HEK293 (cell line): ENCODE measurements at regions not wholly inside any gene's neighbourhood (a gene's known extent, or its start where the extent isn't known, plus 50 kb on each side); places are given as distances from the start of the nearest gene placed in this dataset.

Experiments used
- CTCF ChIA-PET: fragments of 350-600 bp; formaldehyde crosslinking; extraction: SDS; loops from one replicate; lab custom pipeline; 2021; ENCODE audit warnings: antibody characterized with exemption; lab: Yijun Ruan, JAX
- POLR2A ChIA-PET: fragments of 300-600 bp; formaldehyde crosslinking; extraction: SDS; loops from one replicate; lab custom pipeline; 2020; ENCODE audit warnings: antibody characterized with exemption, inconsistent platforms; lab: Yijun Ruan, JAX
- H3K27ac ChIP-seq: fragments of 200-500 bp; sonication (Bioruptor generic); 2 replicates; pipeline ENCODE4 v1.5.1; 2014; ENCODE audit warnings: low read depth, low read length, control low read depth, inconsistent platforms; ENCODE audit errors: extremely low read depth
- H3K36me3 ChIP-seq, 2 experiments: fragments of 200-500 bp in 1 of 2; sonication (Bioruptor generic) in 1 of 2; 1 replicate in 1 of 2; 2 replicates in 1 of 2; pipeline ENCODE4 v1.5.1; 2014 to 2017; ENCODE audit warnings: inconsistent platforms in 2 of 2, low read length in 2 of 2; ENCODE audit not compliant: control insufficient read depth in 2 of 2, insufficient read depth in 1 of 2
- H3K4me1 ChIP-seq: fragments of 200-500 bp; sonication (Bioruptor generic); 2 replicates; pipeline ENCODE4 v1.5.1; 2014; ENCODE audit warnings: mild to moderate bottlenecking, low read length, inconsistent platforms; ENCODE audit not compliant: control insufficient read depth, insufficient read depth
- H3K4me3 ChIP-seq: 2 replicates; pipeline ENCODE4 v1.5.1; 2011; ENCODE audit warnings: low read depth, mild to moderate bottlenecking, control low read depth, low read length, moderate library complexity
- H3K9me3 ChIP-seq: fragments of 200-500 bp; sonication (Bioruptor generic); 2 replicates; pipeline ENCODE4 v1.5.1; 2014; ENCODE audit warnings: low read depth, low read length, inconsistent platforms; ENCODE audit not compliant: control insufficient read depth, insufficient read depth
- BCL11A ChIP-seq: fragments of 450-650 bp; formaldehyde crosslinking; IDR thresholded peaks from 2 replicates; pipeline ENCODE4 v1.5.1; 2016; ENCODE audit warnings: low read depth, missing biosample characterization, missing genetic modification characterization
- GLI4 ChIP-seq: fragments of 450-650 bp; formaldehyde crosslinking; IDR thresholded peaks from 2 replicates; pipeline ENCODE4 v1.5.1; 2016; ENCODE audit warnings: missing biosample characterization, missing genetic modification characterization
- GLIS1 ChIP-seq: fragments of 450-650 bp; formaldehyde crosslinking; IDR thresholded peaks from 2 replicates; pipeline ENCODE4 v1.5.1; 2016; ENCODE audit warnings: missing biosample characterization, missing genetic modification characterization
- TRIM28 ChIP-seq: IDR thresholded peaks from 2 replicates; pipeline ENCODE4 v1.6.1; 2011; ENCODE audit warnings: low read length, control low read depth, borderline replicate concordance
- ZNF114 ChIP-seq: fragments of 450-650 bp; formaldehyde crosslinking; IDR thresholded peaks from 2 replicates; pipeline ENCODE4 v1.5.0; 2017; ENCODE audit warnings: missing biosample characterization, missing genetic modification characterization
- ZNF16 ChIP-seq: fragments of 450-650 bp; formaldehyde crosslinking; IDR thresholded peaks from 2 replicates; pipeline ENCODE4 v1.5.1; 2016; ENCODE audit warnings: low read depth, missing biosample characterization, missing genetic modification characterization
- ZNF202 ChIP-seq: fragments of 450-650 bp; formaldehyde crosslinking; IDR thresholded peaks from 2 replicates; pipeline ENCODE4 v1.5.1; 2016; ENCODE audit warnings: missing biosample characterization, missing genetic modification characterization, borderline replicate concordance
- ZNF214 ChIP-seq: fragments of 450-650 bp; formaldehyde crosslinking; IDR thresholded peaks from 2 replicates; pipeline ENCODE4 v1.5.1; 2017; ENCODE audit warnings: missing biosample characterization, mild to moderate bottlenecking, missing genetic modification characterization, borderline replicate concordance
- ZNF292 ChIP-seq: fragments of 450-650 bp; formaldehyde crosslinking; IDR thresholded peaks from 2 replicates; pipeline ENCODE4 v1.5.1; 2016; ENCODE audit warnings: low read depth, missing biosample characterization, missing genetic modification characterization, borderline replicate concordance
- ZNF423 ChIP-seq: fragments of 450-650 bp; formaldehyde crosslinking; IDR thresholded peaks from 2 replicates; pipeline ENCODE4 v1.5.1; 2016; ENCODE audit warnings: missing biosample characterization, missing genetic modification characterization
- ZNF514 ChIP-seq: fragments of 450-650 bp; formaldehyde crosslinking; IDR thresholded peaks from 2 replicates; pipeline ENCODE4 v1.5.1; 2016; ENCODE audit warnings: missing biosample characterization, missing genetic modification characterization
- ZNF600 ChIP-seq: fragments of 450-650 bp; formaldehyde crosslinking; IDR thresholded peaks from 2 replicates; pipeline ENCODE4 v1.5.1; 2016; ENCODE audit warnings: missing biosample characterization, missing genetic modification characterization
- ZNF610 ChIP-seq: fragments of 450-650 bp; formaldehyde crosslinking; IDR thresholded peaks from 2 replicates; pipeline ENCODE4 v1.5.1; 2016; ENCODE audit warnings: missing biosample characterization, missing genetic modification characterization, borderline replicate concordance
- ZNF624 ChIP-seq: fragments of 450-650 bp; formaldehyde crosslinking; IDR thresholded peaks from 2 replicates; pipeline ENCODE4 v1.5.1; 2017; ENCODE audit warnings: missing biosample characterization, missing genetic modification characterization
- ZNF658 ChIP-seq: fragments of 450-650 bp; formaldehyde crosslinking; IDR thresholded peaks from 2 replicates; pipeline ENCODE4; 2016; ENCODE audit warnings: missing biosample characterization, missing genetic modification characterization
- ZNF768 ChIP-seq: fragments of 450-650 bp; formaldehyde crosslinking; IDR thresholded peaks from 2 replicates; pipeline ENCODE4 v1.5.1; 2018; ENCODE audit warnings: missing biosample characterization, mild to moderate bottlenecking, missing genetic modification characterization
- ZNF792 ChIP-seq: fragments of 450-650 bp; formaldehyde crosslinking; IDR thresholded peaks from 2 replicates; pipeline ENCODE4 v1.5.1; 2016; ENCODE audit warnings: missing biosample characterization, missing genetic modification characterization
- ZSCAN18 ChIP-seq: fragments of 450-650 bp; formaldehyde crosslinking; IDR thresholded peaks from 2 replicates; pipeline ENCODE4 v1.5.1; 2016; ENCODE audit warnings: missing biosample characterization, missing genetic modification characterization
- TF ChIP-seq, protein P1 (sequence below): fragments of 450-650 bp; formaldehyde crosslinking; IDR thresholded peaks from 2 replicates; pipeline ENCODE4 v1.5.1; 2016; ENCODE audit warnings: missing biosample characterization, missing genetic modification characterization
- TF ChIP-seq, protein P2 (sequence below): fragments of 450-650 bp; formaldehyde crosslinking; IDR thresholded peaks from 2 replicates; pipeline ENCODE4 v1.5.1; 2017; ENCODE audit warnings: missing biosample characterization, missing genetic modification characterization

DNA sequence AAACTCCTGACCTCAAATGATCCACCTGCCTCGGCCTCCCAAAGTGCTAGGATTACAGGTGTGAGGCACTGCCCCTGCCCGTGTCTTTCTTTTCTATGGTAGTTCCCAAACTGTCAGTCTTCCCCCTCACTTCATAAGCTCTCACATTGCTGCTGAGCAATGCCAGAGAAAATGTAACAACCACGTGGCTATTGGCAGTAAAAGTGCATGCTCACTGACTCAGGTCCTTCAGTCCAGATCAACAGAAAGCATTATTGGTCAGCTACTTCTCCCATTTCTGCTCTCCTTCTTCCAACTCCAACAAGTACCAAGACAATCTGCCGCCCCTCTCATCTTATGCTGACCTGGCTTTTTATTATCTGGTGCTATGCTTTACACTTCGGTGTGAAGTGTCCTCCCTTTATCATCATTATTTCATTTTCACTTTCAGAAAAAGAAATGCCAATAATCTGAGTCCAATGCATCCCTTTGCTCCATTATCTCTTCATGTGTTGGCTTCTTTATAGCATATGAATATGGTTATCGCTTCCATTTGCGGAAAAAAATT, 133.8 kb upstream of the UGT8 start (continued):
- no peak for TF ChIP-seq ZSCAN18 (tag by site-specific recombination)
- TF ChIP-seq, protein P1, sequence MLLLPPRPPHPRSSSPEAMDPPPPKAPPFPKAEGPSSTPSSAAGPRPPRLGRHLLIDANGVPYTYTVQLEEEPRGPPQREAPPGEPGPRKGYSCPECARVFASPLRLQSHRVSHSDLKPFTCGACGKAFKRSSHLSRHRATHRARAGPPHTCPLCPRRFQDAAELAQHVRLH (tag by site-specific recombination), result no peak
- no peak for TF ChIP-seq BCL11A
- TF ChIP-seq ZNF114, result no peak
- no peak for TF ChIP-seq TRIM28
- TF ChIP-seq ZNF16 (tag by site-specific recombination), result no peak
- no peak for TF ChIP-seq ZNF202 (tag by site-specific recombination)
- TF ChIP-seq ZNF423 (tag by site-specific recombination), result no peak
- TF ChIP-seq ZNF624 (tag by site-specific recombination), result no peak
- no peak for TF ChIP-seq ZNF658
- TF ChIP-seq GLIS1, result no peak

- H3K4me1 ChIP-seq, result no peaks in the 10 kb centered on the region
- ChIA-PET CTCF (no interaction called here), POLR2A (no interaction called here)
- no peaks in the 10 kb centered on the region for H3K36me3 ChIP-seq
- H3K4me3 ChIP-seq, result no peak overlapping the region
- TF ChIP-seq ZNF768, result no peak
- TF ChIP-seq, protein P2, sequence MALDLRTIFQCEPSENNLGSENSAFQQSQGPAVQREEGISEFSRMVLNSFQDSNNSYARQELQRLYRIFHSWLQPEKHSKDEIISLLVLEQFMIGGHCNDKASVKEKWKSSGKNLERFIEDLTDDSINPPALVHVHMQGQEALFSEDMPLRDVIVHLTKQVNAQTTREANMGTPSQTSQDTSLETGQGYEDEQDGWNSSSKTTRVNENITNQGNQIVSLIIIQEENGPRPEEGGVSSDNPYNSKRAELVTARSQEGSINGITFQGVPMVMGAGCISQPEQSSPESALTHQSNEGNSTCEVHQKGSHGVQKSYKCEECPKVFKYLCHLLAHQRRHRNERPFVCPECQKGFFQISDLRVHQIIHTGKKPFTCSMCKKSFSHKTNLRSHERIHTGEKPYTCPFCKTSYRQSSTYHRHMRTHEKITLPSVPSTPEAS (tag by site-specific recombination), result no peak
- no peaks in the 10 kb centered on the region for H3K9me3 ChIP-seq
- H3K27ac ChIP-seq, result no peak overlapping the region
Measured at GRCh38 chr4:114465766-114466165, 132.8 kb upstream of the UGT8 start.

DNA sequence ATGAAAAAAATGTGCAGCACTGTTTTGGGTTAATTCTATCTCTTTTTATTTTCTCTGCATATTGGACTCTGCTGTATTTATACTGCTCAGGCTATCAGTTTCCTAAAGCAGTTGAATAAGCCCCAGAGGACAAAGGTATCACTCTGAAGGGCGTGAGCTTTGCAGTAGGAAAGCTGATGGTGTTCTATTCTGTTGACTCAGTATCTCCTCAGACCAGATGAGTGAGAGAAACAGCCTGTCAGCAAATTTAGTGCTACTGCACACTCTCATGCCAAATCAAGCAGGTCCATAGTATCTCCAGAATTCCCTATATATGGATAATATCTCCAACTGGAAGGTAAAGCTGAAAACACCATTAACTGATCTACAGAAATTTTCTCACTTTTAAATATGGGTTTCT, 132.3 kb upstream of the UGT8 start:
- TF ChIP-seq ZNF610 (tag by site-specific recombination) (no peak), GLI4 (tag by site-specific recombination) (no peak), ZNF214 (tag by site-specific recombination) (no peak), ZNF768 (no peak), ZNF292 (tag by site-specific recombination) (no peak), ZNF514 (tag by site-specific recombination) (no peak), ZNF600 (tag by site-specific recombination) (no peak), ZNF792 (no peak)
- TF ChIP-seq, all 188 proteins: peak for 0
- H3K27ac ChIP-seq, result no peak overlapping the region
- POLR2A ChIA-PET, result no interaction called here
- no peak overlapping the region for H3K4me3 ChIP-seq
- no peaks in the 10 kb centered on the region for H3K9me3 ChIP-seq
- CTCF ChIA-PET, result no interaction called here
- no peaks in the 10 kb centered on the region for H3K4me1 ChIP-seq
- no peaks in the 10 kb centered on the region for H3K36me3 ChIP-seq
